ENCODE measurements at regions not wholly inside any gene's neighbourhood (a gene's known extent, or its start where the extent isn't known, plus 50 kb on each side); places are given as distances from the start of the nearest gene placed in this dataset.

DNA sequence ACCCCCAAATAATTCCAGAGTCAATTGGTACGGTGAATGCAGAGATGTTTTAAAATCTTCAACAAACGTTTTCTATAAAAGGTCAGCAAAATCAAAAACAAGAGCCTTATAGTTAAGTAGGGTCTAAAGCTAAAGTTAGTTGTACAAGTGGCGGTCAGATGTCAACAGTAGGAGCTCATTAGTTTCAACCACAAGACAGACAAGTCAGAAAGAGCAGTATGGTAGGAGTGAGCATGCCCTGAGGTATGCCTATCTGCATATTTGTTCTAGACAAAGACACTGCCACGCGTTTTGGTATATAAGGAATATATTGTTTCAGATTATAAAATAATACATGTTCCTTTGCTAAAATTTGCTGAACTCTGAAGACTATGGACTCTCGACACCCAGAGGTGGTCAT, 431.5 kb upstream of the KIF2B start:
- no peaks in the 10 kb centered on the region for H3K79me2 ChIP-seq (ENCODE audit: control insufficient read depth, low read length)
- no peaks in the 10 kb centered on the region for H3K36me3 ChIP-seq (ENCODE audit: control insufficient read depth, low read length)
- H3K9me3 ChIP-seq (ENCODE audit: control insufficient read depth, insufficient read depth, low read length): no peaks in the 10 kb centered on the region
- no peak overlapping the region for H3K27ac ChIP-seq (ENCODE audit: low read depth, low read length)
- TF ChIP-seq EZH2phosphoT487 (IDR thresholded peaks at IDR 0.05; ENCODE audit: borderline replicate concordance, low read length): no peak
- TF ChIP-seq, protein P1, sequence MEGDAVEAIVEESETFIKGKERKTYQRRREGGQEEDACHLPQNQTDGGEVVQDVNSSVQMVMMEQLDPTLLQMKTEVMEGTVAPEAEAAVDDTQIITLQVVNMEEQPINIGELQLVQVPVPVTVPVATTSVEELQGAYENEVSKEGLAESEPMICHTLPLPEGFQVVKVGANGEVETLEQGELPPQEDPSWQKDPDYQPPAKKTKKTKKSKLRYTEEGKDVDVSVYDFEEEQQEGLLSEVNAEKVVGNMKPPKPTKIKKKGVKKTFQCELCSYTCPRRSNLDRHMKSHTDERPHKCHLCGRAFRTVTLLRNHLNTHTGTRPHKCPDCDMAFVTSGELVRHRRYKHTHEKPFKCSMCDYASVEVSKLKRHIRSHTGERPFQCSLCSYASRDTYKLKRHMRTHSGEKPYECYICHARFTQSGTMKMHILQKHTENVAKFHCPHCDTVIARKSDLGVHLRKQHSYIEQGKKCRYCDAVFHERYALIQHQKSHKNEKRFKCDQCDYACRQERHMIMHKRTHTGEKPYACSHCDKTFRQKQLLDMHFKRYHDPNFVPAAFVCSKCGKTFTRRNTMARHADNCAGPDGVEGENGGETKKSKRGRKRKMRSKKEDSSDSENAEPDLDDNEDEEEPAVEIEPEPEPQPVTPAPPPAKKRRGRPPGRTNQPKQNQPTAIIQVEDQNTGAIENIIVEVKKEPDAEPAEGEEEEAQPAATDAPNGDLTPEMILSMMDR (IDR thresholded peaks at IDR 0.05; ENCODE audit: low read depth, low read length, poor library complexity, severe bottlenecking): no peak
- H3K4me1 ChIP-seq (ENCODE audit: control insufficient read depth, low read length): no peaks in the 10 kb centered on the region
- no peaks in the 10 kb centered on the region for H4K20me1 ChIP-seq (ENCODE audit: control insufficient read depth, insufficient read depth, low read depth, low read length)
- no peak overlapping the region for H3K4me3 ChIP-seq (ENCODE audit: low read length)
- no peaks in the 10 kb centered on the region for H3K27me3 ChIP-seq (ENCODE audit: control insufficient read depth, low read length)
- no peaks in the 10 kb centered on the region for H3K9me2 ChIP-seq (replicated peaks; ENCODE audit: control insufficient read depth, low read length)
- no peaks in the 10 kb centered on the region for H3F3A ChIP-seq (ENCODE audit: control insufficient read depth, insufficient read depth)
- no peak overlapping the region for H3K4me2 ChIP-seq (ENCODE audit: low read length)

DNA sequence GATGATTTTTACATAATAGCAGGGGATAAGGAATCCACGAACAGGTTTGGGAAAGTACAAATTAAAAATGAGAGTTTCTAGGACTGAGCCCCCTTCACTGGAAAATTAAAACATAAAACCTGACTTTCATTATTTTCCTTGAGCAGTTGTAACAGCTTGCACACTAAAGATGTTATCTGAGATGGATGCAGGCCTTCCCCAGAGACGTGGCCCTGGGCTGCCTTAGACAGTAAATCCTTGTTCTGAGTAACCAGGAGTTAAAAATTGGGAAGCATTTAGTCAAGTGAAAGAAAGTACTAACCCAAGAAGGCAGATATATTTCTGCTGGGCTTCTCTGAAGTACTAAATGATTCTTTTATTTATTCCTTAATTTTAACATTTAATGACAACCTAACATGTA, 432.2 kb upstream of the KIF2B start:
- H3K36me3 ChIP-seq (ENCODE audit: control insufficient read depth, low read length): no peaks in the 10 kb centered on the region
- no peak for TF ChIP-seq EZH2phosphoT487 (IDR thresholded peaks at IDR 0.05; ENCODE audit: borderline replicate concordance, low read length)
- TF ChIP-seq, protein P1 (IDR thresholded peaks at IDR 0.05; ENCODE audit: low read depth, low read length, poor library complexity, severe bottlenecking): no peak
- no peaks in the 10 kb centered on the region for H3K9me3 ChIP-seq (ENCODE audit: control insufficient read depth, insufficient read depth, low read length)
- H3K4me2 ChIP-seq (ENCODE audit: low read length): no peak overlapping the region
- no peaks in the 10 kb centered on the region for H3K79me2 ChIP-seq (ENCODE audit: control insufficient read depth, low read length)
- H3K4me3 ChIP-seq (ENCODE audit: low read length): no peak overlapping the region
- H4K20me1 ChIP-seq (ENCODE audit: control insufficient read depth, insufficient read depth, low read depth, low read length): no peaks in the 10 kb centered on the region
- no peaks in the 10 kb centered on the region for H3K27me3 ChIP-seq (ENCODE audit: control insufficient read depth, low read length)
- H3K9me2 ChIP-seq (replicated peaks; ENCODE audit: control insufficient read depth, low read length): no peaks in the 10 kb centered on the region
- H3K27ac ChIP-seq (ENCODE audit: low read depth, low read length): no peak overlapping the region
- no peaks in the 10 kb centered on the region for H3K4me1 ChIP-seq (ENCODE audit: control insufficient read depth, low read length)
- no peaks in the 10 kb centered on the region for H3F3A ChIP-seq (ENCODE audit: control insufficient read depth, insufficient read depth)

DNA sequence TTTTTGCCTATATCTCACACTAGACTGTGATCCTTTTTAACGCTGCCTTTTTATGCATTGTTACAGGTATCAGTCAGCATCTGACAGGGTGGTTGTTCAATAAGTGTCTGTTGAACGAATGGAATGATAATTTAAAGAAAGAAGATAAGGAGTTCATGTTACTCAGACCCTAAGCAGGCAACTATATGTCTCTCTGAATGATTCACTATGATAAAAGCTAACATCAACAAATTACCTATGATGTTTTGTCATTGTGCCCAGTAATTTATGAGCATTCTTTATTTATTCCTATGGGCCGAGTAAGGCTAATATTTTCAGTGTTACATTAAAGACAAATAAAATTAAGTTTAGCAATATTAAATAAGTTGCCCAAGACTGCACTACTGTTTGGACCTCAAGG, 435.0 kb upstream of the KIF2B start:
- no peaks in the 10 kb centered on the region for H3K36me3 ChIP-seq (ENCODE audit: control insufficient read depth, low read length)
- no peaks in the 10 kb centered on the region for H3F3A ChIP-seq (ENCODE audit: control insufficient read depth, insufficient read depth)
- H3K27ac ChIP-seq (ENCODE audit: low read depth, low read length): no peak overlapping the region
- H4K20me1 ChIP-seq (ENCODE audit: control insufficient read depth, insufficient read depth, low read depth, low read length): no peaks in the 10 kb centered on the region
- H3K4me2 ChIP-seq (ENCODE audit: low read length): no peak overlapping the region
- no peaks in the 10 kb centered on the region for H3K9me2 ChIP-seq (replicated peaks; ENCODE audit: control insufficient read depth, low read length)
- H3K27me3 ChIP-seq (ENCODE audit: control insufficient read depth, low read length): no peaks in the 10 kb centered on the region
- no peak for TF ChIP-seq EZH2phosphoT487 (IDR thresholded peaks at IDR 0.05; ENCODE audit: borderline replicate concordance, low read length)
- TF ChIP-seq, protein P1 (IDR thresholded peaks at IDR 0.05; ENCODE audit: low read depth, low read length, poor library complexity, severe bottlenecking): no peak
- H3K9me3 ChIP-seq (ENCODE audit: control insufficient read depth, insufficient read depth, low read length): no peaks in the 10 kb centered on the region
- no peaks in the 10 kb centered on the region for H3K79me2 ChIP-seq (ENCODE audit: control insufficient read depth, low read length)
- H3K4me3 ChIP-seq (ENCODE audit: low read length): no peak overlapping the region
- no peaks in the 10 kb centered on the region for H3K4me1 ChIP-seq (ENCODE audit: control insufficient read depth, low read length)

DNA sequence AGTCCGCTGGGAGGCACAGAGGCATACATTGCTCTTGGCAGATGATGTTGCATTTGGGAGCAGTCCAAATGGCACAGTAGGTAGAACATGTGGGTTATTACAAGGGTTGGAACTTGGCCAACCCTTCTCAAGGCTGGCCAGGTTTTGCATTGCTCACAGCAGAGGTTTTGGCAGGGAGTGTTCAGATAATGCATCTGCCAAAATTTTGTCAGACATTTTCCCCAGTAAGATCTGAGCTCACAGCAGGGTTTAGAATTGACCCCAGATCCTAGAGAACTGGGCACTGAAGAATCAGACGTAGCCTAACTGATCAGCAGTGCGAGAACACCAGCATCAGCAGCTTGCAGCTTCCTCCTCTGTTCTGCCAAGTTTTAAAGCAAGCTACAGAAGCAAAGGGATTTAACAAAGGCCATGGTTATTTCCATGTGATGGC, 468.8 kb upstream of the KIF2B start:
- no peaks in the 10 kb centered on the region for H3K9me3 ChIP-seq (ENCODE audit: control insufficient read depth, insufficient read depth, low read length)
- no peaks in the 10 kb centered on the region for H4K20me1 ChIP-seq (ENCODE audit: control insufficient read depth, insufficient read depth, low read depth, low read length)
- no peak overlapping the region for H3K27ac ChIP-seq (ENCODE audit: low read depth, low read length)
- H3K36me3 ChIP-seq (ENCODE audit: control insufficient read depth, low read length): no peaks in the 10 kb centered on the region
- no peak overlapping the region for H3K4me2 ChIP-seq (ENCODE audit: low read length)
- H3K4me1 ChIP-seq (ENCODE audit: control insufficient read depth, low read length): no peaks in the 10 kb centered on the region
- no peaks in the 10 kb centered on the region for H3F3A ChIP-seq (ENCODE audit: control insufficient read depth, insufficient read depth)
- no peaks in the 10 kb centered on the region for H3K79me2 ChIP-seq (ENCODE audit: control insufficient read depth, low read length)
- H3K27me3 ChIP-seq (ENCODE audit: control insufficient read depth, low read length): no peaks in the 10 kb centered on the region
- no peaks in the 10 kb centered on the region for H3K9me2 ChIP-seq (replicated peaks; ENCODE audit: control insufficient read depth, low read length)
- no peak overlapping the region for H3K4me3 ChIP-seq (ENCODE audit: low read length)
- no peak for TF ChIP-seq EZH2phosphoT487 (IDR thresholded peaks at IDR 0.05; ENCODE audit: borderline replicate concordance, low read length)
- TF ChIP-seq, protein P1 (IDR thresholded peaks at IDR 0.05; ENCODE audit: low read depth, low read length, poor library complexity, severe bottlenecking): no peak
